HEK293 (cell line): ENCODE measurements at regions not wholly inside any gene's neighbourhood (a gene's known extent, or its start where the extent isn't known, plus 50 kb on each side); places are given as distances from the start of the nearest gene placed in this dataset.

Experiments
- CTCF ChIA-PET: fragments of 350-600 bp; formaldehyde crosslinking; extraction: SDS; loops from one replicate; lab custom pipeline; 2021; ENCODE audit warnings: antibody characterized with exemption; lab: Yijun Ruan, JAX
- POLR2A ChIA-PET: fragments of 300-600 bp; formaldehyde crosslinking; extraction: SDS; loops from one replicate; lab custom pipeline; 2020; ENCODE audit warnings: antibody characterized with exemption, inconsistent platforms; lab: Yijun Ruan, JAX
- H3K27ac ChIP-seq: fragments of 200-500 bp; sonication (Bioruptor generic); 2 replicates; pipeline ENCODE4 v1.5.1; 2014; ENCODE audit warnings: low read depth, low read length, control low read depth, inconsistent platforms; ENCODE audit errors: extremely low read depth
- H3K36me3 ChIP-seq, 2 experiments: fragments of 200-500 bp in 1 of 2; sonication (Bioruptor generic) in 1 of 2; 1 replicate in 1 of 2; 2 replicates in 1 of 2; pipeline ENCODE4 v1.5.1; 2014 to 2017; ENCODE audit warnings: inconsistent platforms in 2 of 2, low read length in 2 of 2; ENCODE audit not compliant: control insufficient read depth in 2 of 2, insufficient read depth in 1 of 2
- H3K4me1 ChIP-seq: fragments of 200-500 bp; sonication (Bioruptor generic); 2 replicates; pipeline ENCODE4 v1.5.1; 2014; ENCODE audit warnings: mild to moderate bottlenecking, low read length, inconsistent platforms; ENCODE audit not compliant: control insufficient read depth, insufficient read depth
- H3K4me3 ChIP-seq: 2 replicates; pipeline ENCODE4 v1.5.1; 2011; ENCODE audit warnings: low read depth, mild to moderate bottlenecking, control low read depth, low read length, moderate library complexity
- H3K9me3 ChIP-seq: fragments of 200-500 bp; sonication (Bioruptor generic); 2 replicates; pipeline ENCODE4 v1.5.1; 2014; ENCODE audit warnings: low read depth, low read length, inconsistent platforms; ENCODE audit not compliant: control insufficient read depth, insufficient read depth
- OVOL3 ChIP-seq: fragments of 450-650 bp; formaldehyde crosslinking; IDR thresholded peaks from 2 replicates; pipeline ENCODE4 v1.5.1; 2016; ENCODE audit warnings: missing biosample characterization, missing genetic modification characterization
- PRDM6 ChIP-seq: fragments of 450-650 bp; formaldehyde crosslinking; IDR thresholded peaks from 2 replicates; pipeline ENCODE4 v1.5.1; 2017; ENCODE audit warnings: missing biosample characterization, missing genetic modification characterization
- REPIN1 ChIP-seq: fragments of 450-650 bp; formaldehyde crosslinking; IDR thresholded peaks from 2 replicates; pipeline ENCODE4 v1.5.1; 2017; ENCODE audit warnings: missing biosample characterization, missing genetic modification characterization, low read depth
- REST ChIP-seq: fragments of 450-650 bp; formaldehyde crosslinking; IDR thresholded peaks from 2 replicates; pipeline ENCODE4 v1.5.1; 2016; ENCODE audit warnings: missing biosample characterization, missing genetic modification characterization
- SP2 ChIP-seq: fragments of 450-650 bp; formaldehyde crosslinking; IDR thresholded peaks from 2 replicates; pipeline ENCODE4 v1.5.1; 2016; ENCODE audit warnings: missing biosample characterization, missing genetic modification characterization
- TCF7L2 ChIP-seq: IDR thresholded peaks from 2 replicates; pipeline ENCODE4 v1.6.1; 2011; ENCODE audit warnings: low read depth, mild to moderate bottlenecking, inconsistent platforms, low read length, moderate library complexity, borderline replicate concordance
- ZBTB21 ChIP-seq: fragments of 450-650 bp; formaldehyde crosslinking; IDR thresholded peaks from 2 replicates; pipeline ENCODE4 v1.5.1; 2017; ENCODE audit warnings: missing biosample characterization, missing genetic modification characterization
- ZBTB8A ChIP-seq: fragments of 450-650 bp; formaldehyde crosslinking; IDR thresholded peaks from 2 replicates; pipeline ENCODE4 v1.5.1; 2016; ENCODE audit warnings: missing biosample characterization, missing genetic modification characterization
- ZNF148 ChIP-seq: fragments of 450-650 bp; formaldehyde crosslinking; IDR thresholded peaks from 2 replicates; pipeline ENCODE4 v1.5.0; 2017; ENCODE audit warnings: missing biosample characterization, missing genetic modification characterization, borderline replicate concordance
- ZNF155 ChIP-seq: fragments of 450-650 bp; formaldehyde crosslinking; IDR thresholded peaks from 2 replicates; pipeline ENCODE4 v1.5.1; 2016; ENCODE audit warnings: missing biosample characterization, missing genetic modification characterization
- ZNF174 ChIP-seq: fragments of 450-650 bp; formaldehyde crosslinking; IDR thresholded peaks from 2 replicates; pipeline ENCODE4 v1.5.0; 2017; ENCODE audit warnings: missing biosample characterization, mild to moderate bottlenecking, missing genetic modification characterization
- ZNF362 ChIP-seq: fragments of 450-650 bp; formaldehyde crosslinking; IDR thresholded peaks from 2 replicates; pipeline ENCODE4 v1.5.1; 2016; ENCODE audit warnings: missing biosample characterization, missing genetic modification characterization
- ZNF473 ChIP-seq: fragments of 450-650 bp; formaldehyde crosslinking; IDR thresholded peaks from 2 replicates; pipeline ENCODE4 v1.5.1; 2017; ENCODE audit warnings: missing biosample characterization, missing genetic modification characterization
- ZNF48 ChIP-seq: fragments of 450-650 bp; formaldehyde crosslinking; IDR thresholded peaks from 2 replicates; pipeline ENCODE4 v1.5.1; 2016; ENCODE audit warnings: missing biosample characterization, missing genetic modification characterization
- ZNF488 ChIP-seq: fragments of 450-650 bp; formaldehyde crosslinking; IDR thresholded peaks from 2 replicates; pipeline ENCODE4 v1.5.1; 2016; ENCODE audit warnings: missing biosample characterization, missing genetic modification characterization
- ZNF510 ChIP-seq: fragments of 450-650 bp; formaldehyde crosslinking; IDR thresholded peaks from 2 replicates; pipeline ENCODE4 v1.5.1; 2018; ENCODE audit warnings: mild to moderate bottlenecking, missing genetic modification characterization, missing biosample characterization; ENCODE audit not compliant: insufficient replicate concordance
- ZNF623 ChIP-seq: fragments of 450-650 bp; formaldehyde crosslinking; IDR thresholded peaks from 2 replicates; pipeline ENCODE4 v1.5.1; 2016; ENCODE audit warnings: missing biosample characterization, missing genetic modification characterization
- ZNF785 ChIP-seq: fragments of 450-650 bp; formaldehyde crosslinking; IDR thresholded peaks from 2 replicates; pipeline ENCODE4 v1.5.1; 2016; ENCODE audit warnings: missing biosample characterization, missing genetic modification characterization
- ZNF830 ChIP-seq: fragments of 450-650 bp; IDR thresholded peaks from 2 replicates; pipeline ENCODE4 v1.5.0; 2018; ENCODE audit warnings: missing biosample characterization, missing genetic modification characterization, low read depth, mild to moderate bottlenecking, moderate library complexity

GRCh38 chrX:8242431-8243020 lies 71.5 kb upstream of the VCX2 start (continued):
- TF ChIP-seq ZNF148 (tag by site-specific recombination) (no peak), OVOL3 (tag by site-specific recombination) (no peak), ZNF362 (tag by site-specific recombination) (no peak), ZNF48 (no peak), ZNF174 (tag by site-specific recombination) (no peak), SP2 (tag by site-specific recombination) (no peak), ZNF473 (no peak), ZNF488 (tag by site-specific recombination) (no peak), PRDM6 (tag by site-specific recombination) (no peak), ZBTB8A (no peak), ZNF155 (tag by site-specific recombination) (no peak), TCF7L2 (no peak)

GRCh38 chrX:8244301-8244700 lies 73.2 kb upstream of the VCX2 start:
- H3K4me3 ChIP-seq = no peak overlapping the region
- H3K27ac ChIP-seq = no peak overlapping the region
- ChIA-PET POLR2A (no interaction called here), CTCF (no interaction called here)
- no peaks in the 10 kb centered on the region for H3K4me1 ChIP-seq
- H3K9me3 ChIP-seq = no peaks in the 10 kb centered on the region
- no peaks in the 10 kb centered on the region for H3K36me3 ChIP-seq
- TF ChIP-seq ZNF830 (tag by site-specific recombination) = no peak

DNA sequence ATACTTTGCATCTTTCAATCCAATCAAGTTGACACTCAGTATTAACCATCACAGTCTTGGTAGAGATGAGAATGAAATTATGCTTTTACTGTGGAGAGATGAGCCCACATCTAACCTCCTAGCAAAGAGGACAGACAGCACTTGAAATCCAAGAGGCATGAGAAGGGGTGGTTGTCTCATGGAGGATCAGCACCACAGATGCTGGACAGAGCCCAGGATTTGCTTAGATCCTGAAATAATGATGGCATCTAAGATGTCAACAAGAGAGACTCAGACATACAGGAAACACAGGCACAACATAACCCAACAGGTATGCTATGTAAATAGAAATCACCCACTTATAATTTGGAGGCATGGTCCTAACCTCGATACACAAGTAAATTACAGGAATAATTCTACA lies 74.3 kb upstream of the VCX2 start:
- Histone ChIP-seq H3K27ac (no peak overlapping the region), H3K36me3 (no peaks in the 10 kb centered on the region), H3K9me3 (no peaks in the 10 kb centered on the region), H3K4me1 (no peaks in the 10 kb centered on the region), H3K4me3 (no peak overlapping the region)
- CTCF ChIA-PET = no interaction called here
- TF ChIP-seq ZNF785 (no peak), REPIN1 (no peak), ZNF623 (tag by site-specific recombination) (no peak), ZNF510 (tag by site-specific recombination) (no peak), ZBTB21 (tag by site-specific recombination) (no peak), REST (tag by site-specific recombination) (0 out of 2 replicates have a peak, but pooled peaks have one; percentile 17)
- POLR2A ChIA-PET = no interaction called here
